WTC11 (cell line): ENCODE measurements at regions not wholly inside any gene's neighbourhood (a gene's known extent, or its start where the extent isn't known, plus 50 kb on each side); places are given as distances from the start of the nearest gene placed in this dataset.

Experiments
- ATAC-seq: fragments of 200-7000 bp; cut with Tn5 transposase; 2 replicates; pipeline ENCODE4 v1.10.0; 2021; ENCODE audit warnings: mild to moderate bottlenecking, moderate library complexity
- CTCF ChIA-PET: fragments of 300-600 bp; sonication (Branson Sonifier 250); formaldehyde crosslinking; loops from one replicate; lab custom pipeline; 2021; ENCODE audit warnings: antibody characterized with exemption; lab: Charles Lee
- POLR2A ChIA-PET: fragments of 350-600 bp; sonication (Branson Sonifier 250); formaldehyde crosslinking; loops from one replicate; lab custom pipeline; 2021; ENCODE audit warnings: antibody characterized with exemption; lab: Charles Lee
- DNase-seq: peaks from one replicate; pipeline ENCODE4 v3.0.0; 2021; ENCODE audit warnings: low spot score
- H3K27ac Mint-ChIP-seq: 2 replicates; pipeline ENCODE4 v1.8.0; 2021; ENCODE audit warnings: mixed read lengths
- H3K27me3 Mint-ChIP-seq: 2 replicates; pipeline ENCODE4 v1.8.0; 2021; ENCODE audit warnings: low read depth, mild to moderate bottlenecking, moderate library complexity, mixed read lengths
- H3K36me3 Mint-ChIP-seq: 2 replicates; pipeline ENCODE4 v1.8.0; 2021; ENCODE audit warnings: mixed read lengths
- H3K4me1 Mint-ChIP-seq: 2 replicates; pipeline ENCODE4 v1.8.0; 2022; ENCODE audit warnings: mixed read lengths
- H3K4me3 Mint-ChIP-seq: 2 replicates; pipeline ENCODE4 v1.8.0; 2021; ENCODE audit warnings: mild to moderate bottlenecking, moderate library complexity, mixed read lengths
- H3K9me3 Mint-ChIP-seq: 2 replicates; pipeline ENCODE4 v1.8.0; 2021; ENCODE audit warnings: mixed read lengths
- CBFB ChIP-seq: sonication (generic); formaldehyde crosslinking; IDR thresholded peaks from 2 replicates; pipeline ENCODE4 v1.8.1; 2022; ENCODE audit warnings: mild to moderate bottlenecking, low read depth, missing genetic modification reagents
- CREB1 ChIP-seq: sonication (generic); formaldehyde crosslinking; IDR thresholded peaks from 2 replicates; pipeline ENCODE4 v1.8.0; 2023; ENCODE audit warnings: mild to moderate bottlenecking, missing genetic modification reagents
- ELF4 ChIP-seq: sonication (generic); formaldehyde crosslinking; IDR thresholded peaks from 2 replicates; pipeline ENCODE4 v1.8.1; 2022; ENCODE audit warnings: low read depth, mild to moderate bottlenecking, moderate library complexity, missing genetic modification reagents
- ESRRA ChIP-seq: sonication (generic); formaldehyde crosslinking; IDR thresholded peaks from 2 replicates; pipeline ENCODE4 v1.8.1; 2022; ENCODE audit warnings: mild to moderate bottlenecking, missing genetic modification reagents, borderline replicate concordance
- FOXJ3 ChIP-seq: sonication (generic); formaldehyde crosslinking; IDR thresholded peaks from 2 replicates; pipeline ENCODE4 v1.9.0; 2021; ENCODE audit warnings: missing genetic modification reagents, mild to moderate bottlenecking, borderline replicate concordance
- JAZF1 ChIP-seq: fragments of 250-450 bp; sonication (Bioruptor Pico); IDR thresholded peaks from 2 replicates; pipeline ENCODE4 v1.9.0; 2021; ENCODE audit warnings: moderate library complexity, mild to moderate bottlenecking, inconsistent platforms
- MYBL2 ChIP-seq: sonication (generic); formaldehyde crosslinking; IDR thresholded peaks from 2 replicates; pipeline ENCODE4 v1.8.1; 2023; ENCODE audit warnings: mild to moderate bottlenecking, moderate library complexity, missing genetic modification reagents
- NFATC4 ChIP-seq: fragments of 250-450 bp; sonication (Bioruptor Pico); IDR thresholded peaks from 2 replicates; pipeline ENCODE4 v1.9.0; 2021; ENCODE audit warnings: mild to moderate bottlenecking
- NFYB ChIP-seq: sonication (generic); formaldehyde crosslinking; conservative IDR thresholded peaks from 2 replicates; pipeline ENCODE4 v1.8.0; 2022; ENCODE audit warnings: low read depth, missing genetic modification reagents
- NR3C1 ChIP-seq: sonication (generic); formaldehyde crosslinking; conservative IDR thresholded peaks from 2 replicates; pipeline ENCODE4 v1.8.1; 2023; ENCODE audit warnings: low read depth, mild to moderate bottlenecking, missing genetic modification reagents
- RORB ChIP-seq: fragments of 250-450 bp; sonication (Bioruptor Pico); IDR thresholded peaks from 2 replicates; pipeline ENCODE4 v1.9.0; 2021; ENCODE audit warnings: mild to moderate bottlenecking
- SMAD4 ChIP-seq: sonication (generic); formaldehyde crosslinking; IDR thresholded peaks from 2 replicates; pipeline ENCODE4 v1.8.0; 2022; ENCODE audit warnings: mild to moderate bottlenecking, missing genetic modification reagents
- TCF7 ChIP-seq: sonication (generic); formaldehyde crosslinking; IDR thresholded peaks from 2 replicates; pipeline ENCODE4 v1.8.0; 2022; ENCODE audit warnings: mild to moderate bottlenecking, low read depth, missing genetic modification reagents, moderate library complexity
- TP53 ChIP-seq: sonication (generic); formaldehyde crosslinking; IDR thresholded peaks from 2 replicates; pipeline ENCODE4 v1.8.1; 2023; ENCODE audit warnings: mild to moderate bottlenecking, missing genetic modification reagents
- ZNF317 ChIP-seq: sonication (generic); formaldehyde crosslinking; IDR thresholded peaks from 2 replicates; pipeline ENCODE4 v1.8.1; 2023; ENCODE audit warnings: low read depth, mild to moderate bottlenecking, moderate library complexity, missing genetic modification reagents, borderline replicate concordance
- ZNF416 ChIP-seq: fragments of 250-450 bp; sonication (Bioruptor Pico); IDR thresholded peaks from 2 replicates; pipeline ENCODE4 v1.9.0; 2021; ENCODE audit warnings: mild to moderate bottlenecking, inconsistent platforms
- TF ChIP-seq, protein P1 (sequence below): sonication (generic); formaldehyde crosslinking; IDR thresholded peaks from 2 replicates; pipeline ENCODE4 v1.8.1; 2022; ENCODE audit warnings: missing genetic modification reagents, borderline replicate concordance
- TF ChIP-seq, protein P2 (sequence below): sonication (generic); formaldehyde crosslinking; IDR thresholded peaks from 2 replicates; pipeline ENCODE4 v1.8.0; 2022; ENCODE audit warnings: missing genetic modification reagents
- TF ChIP-seq, protein P3 (sequence below): sonication (generic); formaldehyde crosslinking; IDR thresholded peaks from 2 replicates; pipeline ENCODE4 v1.8.1; 2023; ENCODE audit warnings: mild to moderate bottlenecking, missing genetic modification reagents
- TF ChIP-seq, protein P4 (sequence below): sonication (generic); formaldehyde crosslinking; IDR thresholded peaks from 2 replicates; pipeline ENCODE4 v1.8.0; 2022; ENCODE audit warnings: mild to moderate bottlenecking, missing genetic modification reagents
- TF ChIP-seq, protein P5 (sequence below): sonication (generic); formaldehyde crosslinking; IDR thresholded peaks from 2 replicates; pipeline ENCODE4 v1.8.1; 2023; ENCODE audit warnings: mild to moderate bottlenecking, missing genetic modification reagents, moderate library complexity
- TF ChIP-seq, protein P6 (sequence below): sonication (generic); formaldehyde crosslinking; IDR thresholded peaks from 2 replicates; pipeline ENCODE4 v1.8.0; 2023; ENCODE audit warnings: missing genetic modification reagents, mild to moderate bottlenecking, borderline replicate concordance
- TF ChIP-seq, protein P7 (sequence below): sonication (generic); formaldehyde crosslinking; IDR thresholded peaks from 2 replicates; pipeline ENCODE4 v1.8.0; 2023; ENCODE audit warnings: missing genetic modification reagents
- TF ChIP-seq, protein P8 (sequence below): sonication (generic); formaldehyde crosslinking; conservative IDR thresholded peaks from 2 replicates; pipeline ENCODE4 v1.8.1; 2022; ENCODE audit warnings: mild to moderate bottlenecking, missing genetic modification reagents

DNA sequence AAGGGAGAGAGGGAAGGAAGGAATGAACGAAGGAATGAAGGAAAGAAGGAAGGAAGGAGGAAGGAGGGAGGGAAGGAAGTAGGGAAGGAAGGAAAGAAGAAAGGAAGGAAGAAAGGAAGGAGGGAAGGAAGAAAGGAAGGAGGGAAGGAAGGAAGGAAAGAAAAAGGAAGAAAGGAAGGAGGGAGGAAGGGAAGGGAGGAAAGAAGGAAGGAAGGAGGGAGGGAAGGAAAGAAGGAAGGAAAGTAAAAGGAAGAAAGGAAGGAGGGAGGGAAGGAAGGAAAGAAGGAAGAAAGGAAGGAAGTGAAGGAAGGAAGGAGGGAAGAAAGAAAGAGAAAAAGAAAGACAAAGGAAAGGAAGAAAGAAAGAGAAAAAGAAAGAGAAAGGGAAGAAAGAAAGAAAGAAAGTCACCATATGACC lies 442.4 kb downstream of the RBFOX1 start:
- peaks cover 15% of the 10 kb centered on the region for H3K4me1 Mint-ChIP-seq
- no peak overlapping the region for H3K27ac Mint-ChIP-seq
- ChIA-PET CTCF (no interaction called here), POLR2A (no interaction called here)
- DNase-seq, result no peak
- no peak for ATAC-seq
- no peak for TF ChIP-seq ESRRA (CRISPR knock-in tag)
- TF ChIP-seq, protein P1, sequence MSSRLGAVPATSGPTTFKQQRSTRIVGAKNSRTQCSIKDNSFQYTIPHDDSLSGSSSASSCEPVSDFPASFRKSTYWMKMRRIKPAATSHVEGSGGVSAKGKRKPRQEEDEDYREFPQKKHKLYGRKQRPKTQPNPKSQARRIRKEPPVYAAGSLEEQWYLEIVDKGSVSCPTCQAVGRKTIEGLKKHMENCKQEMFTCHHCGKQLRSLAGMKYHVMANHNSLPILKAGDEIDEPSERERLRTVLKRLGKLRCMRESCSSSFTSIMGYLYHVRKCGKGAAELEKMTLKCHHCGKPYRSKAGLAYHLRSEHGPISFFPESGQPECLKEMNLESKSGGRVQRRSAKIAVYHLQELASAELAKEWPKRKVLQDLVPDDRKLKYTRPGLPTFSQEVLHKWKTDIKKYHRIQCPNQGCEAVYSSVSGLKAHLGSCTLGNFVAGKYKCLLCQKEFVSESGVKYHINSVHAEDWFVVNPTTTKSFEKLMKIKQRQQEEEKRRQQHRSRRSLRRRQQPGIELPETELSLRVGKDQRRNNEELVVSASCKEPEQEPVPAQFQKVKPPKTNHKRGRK, result peak; percentile 92
- no peak for TF ChIP-seq TP53
- no peak for TF ChIP-seq NFYB
- TF ChIP-seq MYBL2 (CRISPR knock-in tag), result no peak
- TF ChIP-seq, protein P2, sequence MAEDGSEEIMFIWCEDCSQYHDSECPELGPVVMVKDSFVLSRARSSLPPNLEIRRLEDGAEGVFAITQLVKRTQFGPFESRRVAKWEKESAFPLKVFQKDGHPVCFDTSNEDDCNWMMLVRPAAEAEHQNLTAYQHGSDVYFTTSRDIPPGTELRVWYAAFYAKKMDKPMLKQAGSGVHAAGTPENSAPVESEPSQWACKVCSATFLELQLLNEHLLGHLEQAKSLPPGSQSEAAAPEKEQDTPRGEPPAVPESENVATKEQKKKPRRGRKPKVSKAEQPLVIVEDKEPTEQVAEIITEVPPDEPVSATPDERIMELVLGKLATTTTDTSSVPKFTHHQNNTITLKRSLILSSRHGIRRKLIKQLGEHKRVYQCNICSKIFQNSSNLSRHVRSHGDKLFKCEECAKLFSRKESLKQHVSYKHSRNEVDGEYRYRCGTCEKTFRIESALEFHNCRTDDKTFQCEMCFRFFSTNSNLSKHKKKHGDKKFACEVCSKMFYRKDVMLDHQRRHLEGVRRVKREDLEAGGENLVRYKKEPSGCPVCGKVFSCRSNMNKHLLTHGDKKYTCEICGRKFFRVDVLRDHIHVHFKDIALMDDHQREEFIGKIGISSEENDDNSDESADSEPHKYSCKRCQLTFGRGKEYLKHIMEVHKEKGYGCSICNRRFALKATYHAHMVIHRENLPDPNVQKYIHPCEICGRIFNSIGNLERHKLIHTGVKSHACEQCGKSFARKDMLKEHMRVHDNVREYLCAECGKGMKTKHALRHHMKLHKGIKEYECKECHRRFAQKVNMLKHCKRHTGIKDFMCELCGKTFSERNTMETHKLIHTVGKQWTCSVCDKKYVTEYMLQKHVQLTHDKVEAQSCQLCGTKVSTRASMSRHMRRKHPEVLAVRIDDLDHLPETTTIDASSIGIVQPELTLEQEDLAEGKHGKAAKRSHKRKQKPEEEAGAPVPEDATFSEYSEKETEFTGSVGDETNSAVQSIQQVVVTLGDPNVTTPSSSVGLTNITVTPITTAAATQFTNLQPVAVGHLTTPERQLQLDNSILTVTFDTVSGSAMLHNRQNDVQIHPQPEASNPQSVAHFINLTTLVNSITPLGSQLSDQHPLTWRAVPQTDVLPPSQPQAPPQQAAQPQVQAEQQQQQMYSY (CRISPR knock-in tag), result no peak
- TF ChIP-seq, protein P3, sequence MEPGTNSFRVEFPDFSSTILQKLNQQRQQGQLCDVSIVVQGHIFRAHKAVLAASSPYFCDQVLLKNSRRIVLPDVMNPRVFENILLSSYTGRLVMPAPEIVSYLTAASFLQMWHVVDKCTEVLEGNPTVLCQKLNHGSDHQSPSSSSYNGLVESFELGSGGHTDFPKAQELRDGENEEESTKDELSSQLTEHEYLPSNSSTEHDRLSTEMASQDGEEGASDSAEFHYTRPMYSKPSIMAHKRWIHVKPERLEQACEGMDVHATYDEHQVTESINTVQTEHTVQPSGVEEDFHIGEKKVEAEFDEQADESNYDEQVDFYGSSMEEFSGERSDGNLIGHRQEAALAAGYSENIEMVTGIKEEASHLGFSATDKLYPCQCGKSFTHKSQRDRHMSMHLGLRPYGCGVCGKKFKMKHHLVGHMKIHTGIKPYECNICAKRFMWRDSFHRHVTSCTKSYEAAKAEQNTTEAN (CRISPR knock-in tag), result no peak
- peaks cover 13% of the 10 kb centered on the region for H3K36me3 Mint-ChIP-seq
- H3K9me3 Mint-ChIP-seq, result peaks cover 26% of the 10 kb centered on the region
- H3K4me3 Mint-ChIP-seq, result no peak overlapping the region
- peaks cover 8% of the 10 kb centered on the region for H3K27me3 Mint-ChIP-seq

DNA sequence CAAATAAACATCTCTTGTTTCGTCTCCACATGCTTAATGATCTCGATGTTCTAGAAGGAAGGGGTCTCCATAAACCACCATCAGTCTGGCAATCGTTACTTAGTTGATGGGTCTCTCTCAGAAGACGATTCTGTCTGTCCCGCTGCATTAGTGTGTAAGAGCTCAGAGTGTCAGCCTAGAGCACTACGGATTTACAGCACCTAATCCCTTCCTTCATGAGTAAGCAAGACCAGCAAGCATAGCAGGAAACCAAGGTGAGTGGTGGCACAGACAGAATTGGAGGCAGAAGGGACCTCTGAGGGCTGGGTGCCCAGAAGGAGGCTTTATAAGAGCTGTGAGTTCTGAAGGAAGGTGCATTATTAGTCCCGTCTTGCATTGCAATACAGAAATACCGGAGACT lies 440.1 kb downstream of the RBFOX1 start:
- Mint-ChIP-seq H3K4me1 (peaks cover 8% of the 10 kb centered on the region), H3K9me3 (peaks cover 25% of the 10 kb centered on the region), H3K4me3 (no peak overlapping the region), H3K27me3 (peaks cover 14% of the 10 kb centered on the region), H3K27ac (no peak overlapping the region), H3K36me3 (peaks cover 19% of the 10 kb centered on the region)
- no peak for DNase-seq
- POLR2A ChIA-PET, result no interaction called here
- TF ChIP-seq NFATC4 (no peak), ELF4 (CRISPR knock-in tag) (no peak), SMAD4 (CRISPR knock-in tag) (no peak), NR3C1 (no peak), RORB (CRISPR knock-in tag) (no peak), CBFB (CRISPR knock-in tag) (no peak), ZNF416 (CRISPR knock-in tag) (no peak), FOXJ3 (CRISPR knock-in tag) (no peak), JAZF1 (CRISPR knock-in tag) (no peak), ZNF317 (no peak), CREB1 (CRISPR knock-in tag) (no peak), TCF7 (CRISPR knock-in tag) (no peak)
- TF ChIP-seq, protein P4, sequence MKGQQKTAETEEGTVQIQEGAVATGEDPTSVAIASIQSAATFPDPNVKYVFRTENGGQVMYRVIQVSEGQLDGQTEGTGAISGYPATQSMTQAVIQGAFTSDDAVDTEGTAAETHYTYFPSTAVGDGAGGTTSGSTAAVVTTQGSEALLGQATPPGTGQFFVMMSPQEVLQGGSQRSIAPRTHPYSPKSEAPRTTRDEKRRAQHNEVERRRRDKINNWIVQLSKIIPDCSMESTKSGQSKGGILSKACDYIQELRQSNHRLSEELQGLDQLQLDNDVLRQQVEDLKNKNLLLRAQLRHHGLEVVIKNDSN (CRISPR knock-in tag), result no peak
- TF ChIP-seq, protein P5, sequence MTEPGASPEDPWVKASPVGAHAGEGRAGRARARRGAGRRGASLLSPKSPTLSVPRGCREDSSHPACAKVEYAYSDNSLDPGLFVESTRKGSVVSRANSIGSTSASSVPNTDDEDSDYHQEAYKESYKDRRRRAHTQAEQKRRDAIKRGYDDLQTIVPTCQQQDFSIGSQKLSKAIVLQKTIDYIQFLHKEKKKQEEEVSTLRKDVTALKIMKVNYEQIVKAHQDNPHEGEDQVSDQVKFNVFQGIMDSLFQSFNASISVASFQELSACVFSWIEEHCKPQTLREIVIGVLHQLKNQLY, result no peak
- TF ChIP-seq, protein P6, sequence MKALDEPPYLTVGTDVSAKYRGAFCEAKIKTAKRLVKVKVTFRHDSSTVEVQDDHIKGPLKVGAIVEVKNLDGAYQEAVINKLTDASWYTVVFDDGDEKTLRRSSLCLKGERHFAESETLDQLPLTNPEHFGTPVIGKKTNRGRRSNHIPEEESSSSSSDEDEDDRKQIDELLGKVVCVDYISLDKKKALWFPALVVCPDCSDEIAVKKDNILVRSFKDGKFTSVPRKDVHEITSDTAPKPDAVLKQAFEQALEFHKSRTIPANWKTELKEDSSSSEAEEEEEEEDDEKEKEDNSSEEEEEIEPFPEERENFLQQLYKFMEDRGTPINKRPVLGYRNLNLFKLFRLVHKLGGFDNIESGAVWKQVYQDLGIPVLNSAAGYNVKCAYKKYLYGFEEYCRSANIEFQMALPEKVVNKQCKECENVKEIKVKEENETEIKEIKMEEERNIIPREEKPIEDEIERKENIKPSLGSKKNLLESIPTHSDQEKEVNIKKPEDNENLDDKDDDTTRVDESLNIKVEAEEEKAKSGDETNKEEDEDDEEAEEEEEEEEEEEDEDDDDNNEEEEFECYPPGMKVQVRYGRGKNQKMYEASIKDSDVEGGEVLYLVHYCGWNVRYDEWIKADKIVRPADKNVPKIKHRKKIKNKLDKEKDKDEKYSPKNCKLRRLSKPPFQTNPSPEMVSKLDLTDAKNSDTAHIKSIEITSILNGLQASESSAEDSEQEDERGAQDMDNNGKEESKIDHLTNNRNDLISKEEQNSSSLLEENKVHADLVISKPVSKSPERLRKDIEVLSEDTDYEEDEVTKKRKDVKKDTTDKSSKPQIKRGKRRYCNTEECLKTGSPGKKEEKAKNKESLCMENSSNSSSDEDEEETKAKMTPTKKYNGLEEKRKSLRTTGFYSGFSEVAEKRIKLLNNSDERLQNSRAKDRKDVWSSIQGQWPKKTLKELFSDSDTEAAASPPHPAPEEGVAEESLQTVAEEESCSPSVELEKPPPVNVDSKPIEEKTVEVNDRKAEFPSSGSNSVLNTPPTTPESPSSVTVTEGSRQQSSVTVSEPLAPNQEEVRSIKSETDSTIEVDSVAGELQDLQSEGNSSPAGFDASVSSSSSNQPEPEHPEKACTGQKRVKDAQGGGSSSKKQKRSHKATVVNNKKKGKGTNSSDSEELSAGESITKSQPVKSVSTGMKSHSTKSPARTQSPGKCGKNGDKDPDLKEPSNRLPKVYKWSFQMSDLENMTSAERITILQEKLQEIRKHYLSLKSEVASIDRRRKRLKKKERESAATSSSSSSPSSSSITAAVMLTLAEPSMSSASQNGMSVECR (CRISPR knock-in tag), result no peak
- TF ChIP-seq, protein P7, sequence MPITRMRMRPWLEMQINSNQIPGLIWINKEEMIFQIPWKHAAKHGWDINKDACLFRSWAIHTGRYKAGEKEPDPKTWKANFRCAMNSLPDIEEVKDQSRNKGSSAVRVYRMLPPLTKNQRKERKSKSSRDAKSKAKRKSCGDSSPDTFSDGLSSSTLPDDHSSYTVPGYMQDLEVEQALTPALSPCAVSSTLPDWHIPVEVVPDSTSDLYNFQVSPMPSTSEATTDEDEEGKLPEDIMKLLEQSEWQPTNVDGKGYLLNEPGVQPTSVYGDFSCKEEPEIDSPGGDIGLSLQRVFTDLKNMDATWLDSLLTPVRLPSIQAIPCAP (CRISPR knock-in tag), result no peak
- TF ChIP-seq, protein P8, sequence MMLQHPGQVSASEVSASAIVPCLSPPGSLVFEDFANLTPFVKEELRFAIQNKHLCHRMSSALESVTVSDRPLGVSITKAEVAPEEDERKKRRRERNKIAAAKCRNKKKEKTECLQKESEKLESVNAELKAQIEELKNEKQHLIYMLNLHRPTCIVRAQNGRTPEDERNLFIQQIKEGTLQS (CRISPR knock-in tag), result no peak
- CTCF ChIA-PET, result no interaction called here
- no peak for ATAC-seq
